IMR-90 (cell line): ENCODE measurements at regions not wholly inside any gene's neighbourhood (a gene's known extent, or its start where the extent isn't known, plus 50 kb on each side); places are given as distances from the start of the nearest gene placed in this dataset.
A peak's percentile ranks its signal among the peaks of the same experiment; 100 is the strongest.

ENCODE experiments used
- ATAC-seq: fragments of 200-7000 bp; cut with Tn5 transposase; 2 replicates; pipeline ENCODE4 v1.9.1; 2020; ENCODE audit warnings: low read depth, mild to moderate bottlenecking, moderate library complexity
- BruUV-seq: library from RNA; stranded (reverse); fragments of 400-500 nt; replicated peaks from 2 replicates; lab custom pipeline; 2021; lab: Mats Ljungman, UMichigan
- CTCF ChIA-PET: fragments of 300-600 bp; formaldehyde crosslinking; extraction: SDS; loops from one replicate; lab custom pipeline; 2021; ENCODE audit warnings: antibody characterized with exemption; lab: Yijun Ruan, JAX
- POLR2A ChIA-PET: fragments of 300-600 bp; sonication (Branson Sonifier 250); formaldehyde crosslinking; loops from one replicate; lab custom pipeline; 2022; ENCODE audit warnings: antibody characterized with exemption; ENCODE audit not compliant: unreplicated experiment; lab: Charles Lee
- DNase-seq: peaks from one replicate; pipeline ENCODE4 v3.0.0; 2013
- H2AFZ ChIP-seq: replicated peaks from 2 replicates; pipeline ENCODE3; 2013; ENCODE audit warnings: low read length, mild to moderate bottlenecking; ENCODE audit not compliant: poor library complexity
- H2AK5ac ChIP-seq: 2 replicates; pipeline ENCODE4 v1.6.1; 2013; ENCODE audit warnings: low read depth, low read length, inconsistent platforms
- H2AK9ac ChIP-seq: replicated peaks from 2 replicates; pipeline ENCODE3; 2013; ENCODE audit warnings: mild to moderate bottlenecking, low read depth, low read length, moderate library complexity; ENCODE audit not compliant: poor library complexity
- H2BK120ac ChIP-seq: 2 replicates; pipeline ENCODE4 v1.6.1; 2013; ENCODE audit warnings: low read depth, low read length, inconsistent platforms
- H2BK15ac ChIP-seq: 3 replicates; pipeline ENCODE4 v1.6.1; 2013; ENCODE audit warnings: low read depth, low read length, inconsistent platforms
- H2BK20ac ChIP-seq: 2 replicates; pipeline ENCODE4 v1.6.1; 2013; ENCODE audit warnings: low read depth, mild to moderate bottlenecking, inconsistent platforms, low read length, moderate library complexity
- H2BK5ac ChIP-seq: 2 replicates; pipeline ENCODE4 v1.6.1; 2013; ENCODE audit warnings: mild to moderate bottlenecking, low read depth, low read length, inconsistent platforms; ENCODE audit not compliant: poor library complexity, severe bottlenecking
- H3K14ac ChIP-seq: replicated peaks from 2 replicates; pipeline ENCODE4 v1.6.1; 2013; ENCODE audit warnings: low read depth, low read length, inconsistent platforms
- H3K18ac ChIP-seq: 2 replicates; pipeline ENCODE4 v1.6.1; 2013; ENCODE audit warnings: low read depth, low read length, control low read depth
- H3K23ac ChIP-seq: 2 replicates; pipeline ENCODE4 v1.6.1; 2013; ENCODE audit warnings: low read depth, low read length, inconsistent platforms
- H3K27ac ChIP-seq: 2 replicates; pipeline ENCODE4 v1.5.1; 2013; ENCODE audit warnings: mild to moderate bottlenecking, control low read depth, low read length; ENCODE audit not compliant: insufficient read depth
- H3K27me3 ChIP-seq: 2 replicates; pipeline ENCODE4 v1.6.1; 2013; ENCODE audit warnings: low read length; ENCODE audit not compliant: control insufficient read depth, insufficient read depth
- H3K36me3 ChIP-seq: 2 replicates; pipeline ENCODE4 v1.6.1; 2013; ENCODE audit warnings: low read length, mixed read lengths; ENCODE audit not compliant: control insufficient read depth, insufficient read depth
- H3K4ac ChIP-seq: 2 replicates; pipeline ENCODE4 v1.6.1; 2013; ENCODE audit warnings: low read depth, low read length, inconsistent platforms
- H3K4me1 ChIP-seq: 2 replicates; pipeline ENCODE4 v1.6.1; 2013; ENCODE audit warnings: low read length, mixed read lengths; ENCODE audit not compliant: control insufficient read depth, insufficient read depth
- H3K4me2 ChIP-seq: 2 replicates; pipeline ENCODE4 v1.6.1; 2013; ENCODE audit warnings: low read depth, mild to moderate bottlenecking, control low read depth, low read length, moderate library complexity
- H3K4me3 ChIP-seq: 2 replicates; pipeline ENCODE4 v1.5.1; 2013; ENCODE audit warnings: low read depth, mild to moderate bottlenecking, control low read depth, low read length, moderate library complexity; ENCODE audit not compliant: insufficient read depth
- H3K56ac ChIP-seq: 2 replicates; pipeline ENCODE4 v1.6.1; 2013; ENCODE audit warnings: low read length, inconsistent platforms; ENCODE audit not compliant: insufficient read depth; ENCODE audit errors: extremely low read depth
- H3K79me1 ChIP-seq, 2 experiments: 2 replicates each; pipeline ENCODE4 v1.6.1; 2013; ENCODE audit warnings: low read length in 2 of 2, inconsistent platforms in 1 of 2, low read depth in 1 of 2
- H3K9ac ChIP-seq: 2 replicates; pipeline ENCODE4 v1.6.1; 2013; ENCODE audit warnings: low read depth, low read length, control low read depth
- H3K9me1 ChIP-seq: 2 replicates; pipeline ENCODE4 v1.6.1; 2013; ENCODE audit warnings: low read length, inconsistent platforms; ENCODE audit not compliant: insufficient read depth
- H3K9me3 ChIP-seq: 2 replicates; pipeline ENCODE4 v1.6.1; 2013; ENCODE audit warnings: low read length; ENCODE audit not compliant: control insufficient read depth, insufficient read depth
- H4K20me1 ChIP-seq: 2 replicates; pipeline ENCODE4 v1.6.1; 2013; ENCODE audit warnings: low read length, inconsistent platforms; ENCODE audit not compliant: insufficient read depth
- H4K5ac ChIP-seq: 2 replicates; pipeline ENCODE4 v1.6.1; 2013; ENCODE audit warnings: mild to moderate bottlenecking, low read depth, low read length, control low read depth
- H4K8ac ChIP-seq, 2 experiments: 2 replicates each; pipeline ENCODE4 v1.6.1; 2013; ENCODE audit warnings: low read depth in 2 of 2, low read length in 2 of 2, control low read depth in 1 of 2, inconsistent platforms in 1 of 2
- H4K91ac ChIP-seq: 2 replicates; pipeline ENCODE4 v1.6.1; 2013; ENCODE audit warnings: low read depth, low read length, inconsistent platforms; ENCODE audit not compliant: insufficient read depth
- MAFK ChIP-seq: IDR thresholded peaks from 2 replicates; pipeline ENCODE4 v1.6.1; 2012; ENCODE audit warnings: low read depth, low read length, improper control_type of control experiment
- MAZ ChIP-seq: IDR thresholded peaks from 2 replicates; pipeline ENCODE4 v1.6.1; 2012; ENCODE audit warnings: low read depth, mild to moderate bottlenecking, low read length, improper control_type of control experiment, moderate library complexity, borderline replicate concordance
- MXI1 ChIP-seq: IDR thresholded peaks from 2 replicates; pipeline ENCODE4 v1.6.1; 2012; ENCODE audit warnings: low read depth, mild to moderate bottlenecking, low read length, moderate library complexity, borderline replicate concordance
- POLR2A ChIP-seq: IDR thresholded peaks from 2 replicates; pipeline ENCODE4 v1.6.1; 2012; ENCODE audit warnings: mild to moderate bottlenecking, low read depth, low read length
- RAD21 ChIP-seq: IDR thresholded peaks from 2 replicates; pipeline ENCODE4 v1.6.1; 2012; ENCODE audit warnings: low read length, improper control_type of control experiment
- SMC3 ChIP-seq: fragments of 150-350 bp; IDR thresholded peaks from 2 replicates; pipeline ENCODE4 v1.6.1; 2016; ENCODE audit warnings: low read depth, mild to moderate bottlenecking, antibody characterized with exemption, low read length, moderate library complexity
- WGBS, 2 experiments: methylation state at CpG; one replicate each; pipeline versions ENCODE4 v1.1.5 to v1.1.7; 2013; ENCODE audit warnings: missing lambda C conversion rate in 2 of 2; ENCODE audit not compliant: insufficient read length in 1 of 2; ENCODE audit errors: extremely low coverage in 2 of 2; 5-methylcytosine and 5-hydroxymethylcytosine counted together
- dilution Hi-C: fragments of 300-500 bp; cut with HindIII; formaldehyde crosslinking; loops from one replicate; pipeline ENCODE4 v1.14.3; 2018; ENCODE audit warnings: low sequenced_read_pairs; ENCODE audit not compliant: unreplicated experiment
- in situ Hi-C: fragments of 300-500 bp; cut with MboI; formaldehyde crosslinking; loops from 3 replicates; pipeline ENCODE4 v1.14.3; 2019; ENCODE audit warnings: low sequenced_read_pairs, inconsistent platforms, mixed read lengths
- intact Hi-C: fragments of 100-400 bp; cut with micrococcal nuclease; formaldehyde crosslinking; loops from 2 replicates; pipeline ENCODE4 v1.10.0; 2022
- TF ChIP-seq, protein P1 (sequence below): fragments of 150-350 bp; IDR thresholded peaks from 2 replicates; pipeline ENCODE4 v1.6.1; 2017; ENCODE audit warnings: mild to moderate bottlenecking, antibody characterized with exemption, low read length, low read depth
- TF ChIP-seq, protein P2 (sequence below): conservative IDR thresholded peaks from 2 replicates; pipeline ENCODE4 v1.5.1; 2012; ENCODE audit warnings: mild to moderate bottlenecking, low read depth, low read length, improper control_type of control experiment

DNA sequence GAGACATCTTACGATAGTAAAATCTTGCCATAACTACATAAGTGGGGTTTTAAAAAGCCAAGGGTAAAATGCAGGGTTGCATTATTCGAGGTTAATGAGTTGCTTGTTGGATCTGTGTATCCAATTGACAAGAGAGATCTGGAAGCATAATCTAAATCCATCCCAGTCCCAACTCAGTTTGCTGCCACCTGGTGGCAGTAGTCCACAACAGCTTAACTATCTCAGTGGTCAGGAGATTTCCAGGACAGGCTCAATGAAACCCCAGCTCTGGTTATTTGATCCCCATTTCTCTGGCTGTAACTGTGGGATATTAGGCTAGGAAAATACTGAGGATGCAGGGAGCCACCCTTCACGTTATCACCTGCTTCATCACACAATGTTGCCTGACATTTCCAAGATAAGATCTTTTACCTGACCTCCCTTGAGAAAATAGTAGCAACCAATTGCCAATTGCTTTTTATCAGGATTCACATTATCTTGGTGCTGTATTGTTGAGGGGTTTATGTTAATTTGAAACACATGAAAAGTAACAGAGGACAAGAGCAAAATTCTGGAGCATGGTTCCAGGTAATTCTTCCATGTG lies 88.2 kb upstream of the TNIP3 start:
- Histone ChIP-seq H3K4me3 (no peak overlapping the region), H3K27me3 (no peaks in the 10 kb centered on the region), H3K4me2 (no peak overlapping the region), H3K27ac (no peak overlapping the region), H4K8ac (no peak overlapping the region), H4K5ac (no peak overlapping the region), H3K18ac (no peak overlapping the region), H2BK15ac (no peak overlapping the region), H3K14ac (no peak overlapping the region), H3K4me1 (no peaks in the 10 kb centered on the region), H2AFZ (no peak overlapping the region), H2BK20ac (no peak overlapping the region), H2AK9ac (no peak overlapping the region), H3K23ac (no peak overlapping the region), H3K36me3 (no peaks in the 10 kb centered on the region), H3K79me1 (no peaks in the 10 kb centered on the region), H3K56ac (no peak overlapping the region), H4K91ac (no peak overlapping the region), H2AK5ac (no peak overlapping the region), H4K20me1 (no peaks in the 10 kb centered on the region), H3K9ac (no peak overlapping the region), H3K4ac (no peak overlapping the region), H2BK5ac (no peak overlapping the region), H3K9me1 (no peaks in the 10 kb centered on the region), H2BK120ac (no peak overlapping the region), H3K9me3 (no peaks in the 10 kb centered on the region)
- ChIA-PET POLR2A (no interaction called here), CTCF (interaction anchor here (0.7 to 4.6 kb wide), 3 partner anchors 8 to 314 kb away, joined by 3 to 19 read pairs (median 4); no protein-coding TSS in a partner anchor)
- DNase-seq, result peak; percentile 65
- no CpG with 5 or more reads among the region's 3 CpGs for WGBS, 2 experiments
- peak; percentile 88 for ATAC-seq
- dilution Hi-C loops (no loop called here), in situ Hi-C loops (loop anchor here (5.0 kb wide), 1 partner anchor 60 kb away; no protein-coding TSS in a partner anchor), intact Hi-C loops (loop anchor here (1.0 to 5.0 kb wide), 2 partner anchors 60 to 1095 kb away; no protein-coding TSS in a partner anchor)
- TF ChIP-seq, protein P1, sequence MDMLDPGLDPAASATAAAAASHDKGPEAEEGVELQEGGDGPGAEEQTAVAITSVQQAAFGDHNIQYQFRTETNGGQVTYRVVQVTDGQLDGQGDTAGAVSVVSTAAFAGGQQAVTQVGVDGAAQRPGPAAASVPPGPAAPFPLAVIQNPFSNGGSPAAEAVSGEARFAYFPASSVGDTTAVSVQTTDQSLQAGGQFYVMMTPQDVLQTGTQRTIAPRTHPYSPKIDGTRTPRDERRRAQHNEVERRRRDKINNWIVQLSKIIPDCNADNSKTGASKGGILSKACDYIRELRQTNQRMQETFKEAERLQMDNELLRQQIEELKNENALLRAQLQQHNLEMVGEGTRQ, result no peak
- TF ChIP-seq SMC3, result peak; percentile 76
- TF ChIP-seq, protein P2, sequence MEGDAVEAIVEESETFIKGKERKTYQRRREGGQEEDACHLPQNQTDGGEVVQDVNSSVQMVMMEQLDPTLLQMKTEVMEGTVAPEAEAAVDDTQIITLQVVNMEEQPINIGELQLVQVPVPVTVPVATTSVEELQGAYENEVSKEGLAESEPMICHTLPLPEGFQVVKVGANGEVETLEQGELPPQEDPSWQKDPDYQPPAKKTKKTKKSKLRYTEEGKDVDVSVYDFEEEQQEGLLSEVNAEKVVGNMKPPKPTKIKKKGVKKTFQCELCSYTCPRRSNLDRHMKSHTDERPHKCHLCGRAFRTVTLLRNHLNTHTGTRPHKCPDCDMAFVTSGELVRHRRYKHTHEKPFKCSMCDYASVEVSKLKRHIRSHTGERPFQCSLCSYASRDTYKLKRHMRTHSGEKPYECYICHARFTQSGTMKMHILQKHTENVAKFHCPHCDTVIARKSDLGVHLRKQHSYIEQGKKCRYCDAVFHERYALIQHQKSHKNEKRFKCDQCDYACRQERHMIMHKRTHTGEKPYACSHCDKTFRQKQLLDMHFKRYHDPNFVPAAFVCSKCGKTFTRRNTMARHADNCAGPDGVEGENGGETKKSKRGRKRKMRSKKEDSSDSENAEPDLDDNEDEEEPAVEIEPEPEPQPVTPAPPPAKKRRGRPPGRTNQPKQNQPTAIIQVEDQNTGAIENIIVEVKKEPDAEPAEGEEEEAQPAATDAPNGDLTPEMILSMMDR, result peak; percentile 78
- TF ChIP-seq MAZ, result no peak
- no peak for TF ChIP-seq MAFK
- peak; percentile 63 for TF ChIP-seq RAD21
- TF ChIP-seq MXI1, result no peak
- TF ChIP-seq POLR2A, result no peak
- BruUV-seq, result no TSS peak
